RWPE1 (cell line): ENCODE measurements at regions not wholly inside any gene's neighbourhood (a gene's known extent, or its start where the extent isn't known, plus 50 kb on each side); places are given as distances from the start of the nearest gene placed in this dataset.
"Not testable (repeated sequence)": the region's sequence is repeated elsewhere in the genome, so short reads cannot be mapped to it uniquely, and the experiment has no call there.

Source experiments
- CTCF ChIA-PET: fragments of 350-600 bp; sonication (Branson Sonifier 250); formaldehyde crosslinking; extraction: SDS; loops from one replicate; lab custom pipeline; 2021; lab: Yijun Ruan, JAX
- POLR2A ChIA-PET: fragments of 400-600 bp; formaldehyde crosslinking; extraction: SDS; loops from one replicate; lab custom pipeline; 2020; ENCODE audit warnings: antibody characterized with exemption; ENCODE audit not compliant: low non-redundant PET; lab: Yijun Ruan, JAX
- DNase-seq: peaks from one replicate; pipeline ENCODE4 v3.0.0; 2012; ENCODE audit warnings: low spot score
- H3K27ac ChIP-seq: fragments of 450-650 bp; 2 replicates; pipeline ENCODE4 v1.5.1; 2017

- POLR2A ChIA-PET, H3K27ac ChIP-seq, DNase-seq, CTCF ChIA-PET: not testable (repeated sequence)
Observed at GRCh38 chr9:66152406-66152805, 415.5 kb downstream of the FOXD4L4 start.

- CTCF ChIA-PET, POLR2A ChIA-PET, H3K27ac ChIP-seq, DNase-seq: not testable (repeated sequence)
Observed at GRCh38 chr9:66153021-66153725, 416.2 kb downstream of the FOXD4L4 start.

GRCh38 chr9:66153971-66154691 lies 417.2 kb downstream of the FOXD4L4 start:
- H3K27ac ChIP-seq, POLR2A ChIA-PET, CTCF ChIA-PET, DNase-seq: not testable (repeated sequence)

- DNase-seq, H3K27ac ChIP-seq, CTCF ChIA-PET, POLR2A ChIA-PET: not testable (repeated sequence)
Observed at GRCh38 chr9:66182316-66182715, 445.4 kb downstream of the FOXD4L4 start.

GRCh38 chr9:66183648-66184047 lies 446.7 kb downstream of the FOXD4L4 start:
- CTCF ChIA-PET = not testable (repeated sequence)

GRCh38 chr9:66197199-66197598 lies 460.3 kb downstream of the FOXD4L4 start:
- CTCF ChIA-PET, H3K27ac ChIP-seq, POLR2A ChIA-PET, DNase-seq: not testable (repeated sequence)

More at GRCh38 chr9:66183648-66184047, 446.7 kb downstream of the FOXD4L4 start:
- DNase-seq, POLR2A ChIA-PET, H3K27ac ChIP-seq: not testable (repeated sequence)

GRCh38 chr9:66198421-66198820 lies 461.5 kb downstream of the FOXD4L4 start:
- POLR2A ChIA-PET = not testable (repeated sequence)

GRCh38 chr9:66206617-66207016 lies 469.7 kb downstream of the FOXD4L4 start:
- H3K27ac ChIP-seq, CTCF ChIA-PET, DNase-seq, POLR2A ChIA-PET: not testable (repeated sequence)

More at GRCh38 chr9:66198421-66198820, 461.5 kb downstream of the FOXD4L4 start:
- CTCF ChIA-PET, DNase-seq, H3K27ac ChIP-seq: not testable (repeated sequence)

- DNase-seq, POLR2A ChIA-PET, CTCF ChIA-PET, H3K27ac ChIP-seq: not testable (repeated sequence)
Observed at GRCh38 chr9:66207914-66208313, 471.0 kb downstream of the FOXD4L4 start.

- POLR2A ChIA-PET, CTCF ChIA-PET, H3K27ac ChIP-seq, DNase-seq: not testable (repeated sequence)
Observed at GRCh38 chr9:66244763-66245162, 507.8 kb downstream of the FOXD4L4 start.

GRCh38 chr9:66245481-66245880 lies 508.5 kb downstream of the FOXD4L4 start:
- CTCF ChIA-PET, POLR2A ChIA-PET, H3K27ac ChIP-seq, DNase-seq: not testable (repeated sequence)

GRCh38 chr9:66257581-66257980 lies 520.6 kb downstream of the FOXD4L4 start:
- CTCF ChIA-PET, POLR2A ChIA-PET, DNase-seq, H3K27ac ChIP-seq: not testable (repeated sequence)

- H3K27ac ChIP-seq, CTCF ChIA-PET, POLR2A ChIA-PET, DNase-seq: not testable (repeated sequence)
Observed at GRCh38 chr9:66261576-66261975, 524.6 kb downstream of the FOXD4L4 start.

- H3K27ac ChIP-seq, POLR2A ChIA-PET, DNase-seq, CTCF ChIA-PET: not testable (repeated sequence)
Observed at GRCh38 chr9:66263621-66264020, 526.7 kb downstream of the FOXD4L4 start.

- POLR2A ChIA-PET, H3K27ac ChIP-seq, CTCF ChIA-PET, DNase-seq: not testable (repeated sequence)
Observed at GRCh38 chr9:66264786-66265185, 527.8 kb downstream of the FOXD4L4 start.

- POLR2A ChIA-PET = not testable (repeated sequence)
Observed at GRCh38 chr9:66266202-66266601, 529.3 kb downstream of the FOXD4L4 start.

GRCh38 chr9:66266856-66267430 lies 530.0 kb downstream of the FOXD4L4 start:
- H3K27ac ChIP-seq, DNase-seq, POLR2A ChIA-PET, CTCF ChIA-PET: not testable (repeated sequence)

More at GRCh38 chr9:66266202-66266601, 529.3 kb downstream of the FOXD4L4 start:
- DNase-seq, H3K27ac ChIP-seq, CTCF ChIA-PET: not testable (repeated sequence)
